ENCODE measurements at regions not wholly inside any gene's neighbourhood (a gene's known extent, or its start where the extent isn't known, plus 50 kb on each side); places are given as distances from the start of the nearest gene placed in this dataset.

- no peak for ATAC-seq (replicated peaks; ENCODE audit: extremely low read depth, poor library complexity, severe bottlenecking)
Measured at GRCh38 chr10:8563478-8563877, 509.0 kb downstream of the GATA3 start.

DNA sequence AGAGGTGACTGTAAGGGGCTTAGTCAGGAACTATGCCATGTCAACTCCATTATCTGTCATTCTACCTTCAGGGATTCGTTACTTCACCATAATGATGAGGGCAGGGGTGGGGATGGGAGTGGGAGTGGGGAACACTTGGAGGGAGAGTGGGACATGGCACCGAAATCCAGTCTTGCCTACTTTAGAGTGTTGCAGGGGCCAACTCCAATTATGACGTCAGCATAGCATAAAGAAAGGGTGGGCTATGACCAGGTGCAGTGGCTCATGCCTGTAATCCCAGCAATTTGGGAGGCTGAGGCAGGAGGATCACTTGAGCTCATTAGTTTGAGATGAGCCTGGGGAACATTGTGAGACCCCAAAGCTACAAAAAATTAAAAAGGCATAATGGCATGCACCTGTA, 512.2 kb downstream of the GATA3 start:
- H3K27ac Mint-ChIP-seq (ENCODE audit: low read depth) = no peak overlapping the region
- H3K27me3 Mint-ChIP-seq = peaks cover 75% of the 10 kb centered on the region
- no peaks in the 10 kb centered on the region for H3K9me3 Mint-ChIP-seq
- H3K36me3 Mint-ChIP-seq (ENCODE audit: insufficient read depth) = no peaks in the 10 kb centered on the region
- no peaks in the 10 kb centered on the region for H3K4me1 Mint-ChIP-seq
- DNase-seq (ENCODE audit: low spot score in 2 of 2) (no peak), ATAC-seq (replicated peaks; ENCODE audit: extremely low read depth, poor library complexity, severe bottlenecking) (no peak)
- no peak overlapping the region for H3K4me3 Mint-ChIP-seq

More at GRCh38 chr10:8563478-8563877, 509.0 kb downstream of the GATA3 start:
- H3K4me3 Mint-ChIP-seq = no peak overlapping the region
- H3K27ac Mint-ChIP-seq (ENCODE audit: low read depth) = no peak overlapping the region
- no peaks in the 10 kb centered on the region for H3K4me1 Mint-ChIP-seq
- peaks cover 76% of the 10 kb centered on the region for H3K27me3 Mint-ChIP-seq
- H3K36me3 Mint-ChIP-seq (ENCODE audit: insufficient read depth) = no peaks in the 10 kb centered on the region
- no peaks in the 10 kb centered on the region for H3K9me3 Mint-ChIP-seq
- no peak for DNase-seq (ENCODE audit: low spot score in 2 of 2)

- Mint-ChIP-seq H3K4me1 (no peaks in the 10 kb centered on the region), H3K27ac (ENCODE audit: low read depth) (no peak overlapping the region), H3K36me3 (ENCODE audit: insufficient read depth) (no peaks in the 10 kb centered on the region), H3K4me3 (no peak overlapping the region), H3K9me3 (no peaks in the 10 kb centered on the region), H3K27me3 (peaks cover 73% of the 10 kb centered on the region)
- DNase-seq (ENCODE audit: low spot score in 2 of 2) = no peak
- no peak for ATAC-seq (replicated peaks; ENCODE audit: extremely low read depth, poor library complexity, severe bottlenecking)
Measured at GRCh38 chr10:8568401-8568800, 513.9 kb downstream of the GATA3 start.

DNA sequence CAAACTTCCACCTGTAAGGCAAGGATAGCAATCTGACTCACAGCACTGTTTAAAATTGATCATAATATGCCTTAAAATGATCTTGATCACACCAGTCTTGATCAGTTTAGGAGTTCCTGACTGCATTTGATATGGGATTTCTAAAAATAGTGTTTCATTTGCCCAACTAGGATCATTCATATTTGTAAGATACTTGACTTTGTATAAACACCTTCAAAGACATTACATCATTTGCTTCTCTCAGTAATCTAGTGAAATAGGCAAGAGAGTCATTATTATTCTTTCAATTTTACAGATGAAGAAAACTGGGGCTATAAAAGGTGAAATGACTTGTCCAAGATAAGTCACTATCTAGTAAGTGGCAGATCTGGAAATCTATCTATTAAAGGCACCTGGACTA, 521.1 kb downstream of the GATA3 start:
- ATAC-seq (replicated peaks; ENCODE audit: extremely low read depth, poor library complexity, severe bottlenecking) (no peak), DNase-seq (ENCODE audit: low spot score in 2 of 2) (no peak)
- H3K4me1 Mint-ChIP-seq = no peaks in the 10 kb centered on the region
- H3K4me3 Mint-ChIP-seq = no peak overlapping the region
- no peaks in the 10 kb centered on the region for H3K36me3 Mint-ChIP-seq (ENCODE audit: insufficient read depth)
- H3K27ac Mint-ChIP-seq (ENCODE audit: low read depth) = no peak overlapping the region
- H3K27me3 Mint-ChIP-seq = peaks cover 42% of the 10 kb centered on the region
- H3K9me3 Mint-ChIP-seq = no peaks in the 10 kb centered on the region

- Mint-ChIP-seq H3K4me3 (no peak overlapping the region), H3K9me3 (no peaks in the 10 kb centered on the region), H3K36me3 (ENCODE audit: insufficient read depth) (no peaks in the 10 kb centered on the region), H3K27me3 (peaks cover 37% of the 10 kb centered on the region), H3K27ac (ENCODE audit: low read depth) (no peak overlapping the region), H3K4me1 (no peaks in the 10 kb centered on the region)
- DNase-seq (ENCODE audit: low spot score in 2 of 2) = no peak
- ATAC-seq (replicated peaks; ENCODE audit: extremely low read depth, poor library complexity, severe bottlenecking) = no peak
Measured at GRCh38 chr10:8576281-8576680, 521.8 kb downstream of the GATA3 start.

- Mint-ChIP-seq H3K27me3 (peaks cover 37% of the 10 kb centered on the region), H3K4me3 (no peak overlapping the region), H3K27ac (ENCODE audit: low read depth) (no peak overlapping the region), H3K9me3 (no peaks in the 10 kb centered on the region), H3K36me3 (ENCODE audit: insufficient read depth) (no peaks in the 10 kb centered on the region), H3K4me1 (no peaks in the 10 kb centered on the region)
- no peak for ATAC-seq (replicated peaks; ENCODE audit: extremely low read depth, poor library complexity, severe bottlenecking)
- no peak for DNase-seq (ENCODE audit: low spot score in 2 of 2)
Measured at GRCh38 chr10:8576911-8577310, 522.4 kb downstream of the GATA3 start.

- Mint-ChIP-seq H3K27me3 (peaks cover 37% of the 10 kb centered on the region), H3K9me3 (no peaks in the 10 kb centered on the region), H3K36me3 (ENCODE audit: insufficient read depth) (no peaks in the 10 kb centered on the region), H3K27ac (ENCODE audit: low read depth) (no peak overlapping the region), H3K4me1 (no peaks in the 10 kb centered on the region), H3K4me3 (no peak overlapping the region)
- DNase-seq (ENCODE audit: low spot score in 2 of 2) = no peak
- no peak for ATAC-seq (replicated peaks; ENCODE audit: extremely low read depth, poor library complexity, severe bottlenecking)
Measured at GRCh38 chr10:8577686-8578085, 523.2 kb downstream of the GATA3 start.

DNA sequence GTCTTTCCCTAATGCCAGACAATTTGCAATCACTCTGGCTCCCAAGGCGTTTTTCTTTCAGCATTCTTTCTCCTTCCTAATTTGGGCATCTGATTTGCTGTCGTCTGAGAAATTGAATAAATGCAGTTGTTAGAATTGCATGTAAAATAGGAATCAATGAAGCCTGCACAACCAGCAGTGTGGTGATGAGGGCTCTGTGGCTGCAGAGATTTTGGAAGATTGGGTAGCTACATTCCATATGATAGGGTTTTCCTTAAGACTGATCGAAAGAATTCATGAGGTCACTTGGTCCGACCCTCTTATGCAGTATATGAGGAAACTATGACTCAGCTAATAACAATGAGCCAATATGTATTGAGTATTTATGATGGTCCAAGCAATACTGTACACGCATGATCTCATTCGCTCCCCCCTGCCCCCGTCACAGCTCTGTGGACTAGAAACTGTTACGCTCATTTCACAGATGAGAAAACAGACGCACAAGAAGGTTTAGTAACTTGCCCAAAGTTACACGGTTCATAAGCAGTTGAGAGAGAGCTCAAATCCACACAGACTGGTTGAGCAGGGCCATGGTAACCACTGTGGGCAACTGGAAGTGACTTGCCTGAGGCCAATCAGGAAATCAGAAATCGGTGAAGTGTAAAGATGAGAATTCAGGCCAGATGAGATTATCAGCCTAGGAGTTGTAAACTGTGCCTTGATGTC, 527.2 kb downstream of the GATA3 start:
- Mint-ChIP-seq H3K27ac (ENCODE audit: low read depth) (no peak overlapping the region), H3K36me3 (ENCODE audit: insufficient read depth) (no peaks in the 10 kb centered on the region), H3K9me3 (no peaks in the 10 kb centered on the region), H3K27me3 (peaks cover 38% of the 10 kb centered on the region), H3K4me1 (no peaks in the 10 kb centered on the region), H3K4me3 (no peak overlapping the region)
- ATAC-seq (replicated peaks; ENCODE audit: extremely low read depth, poor library complexity, severe bottlenecking) (no peak), DNase-seq (ENCODE audit: low spot score in 2 of 2) (no peak)

GRCh38 chr10:8583096-8583495, 528.6 kb downstream of the GATA3 start:
- H3K27ac Mint-ChIP-seq (ENCODE audit: low read depth) = no peak overlapping the region
- no peaks in the 10 kb centered on the region for H3K9me3 Mint-ChIP-seq
- peaks cover 53% of the 10 kb centered on the region for H3K27me3 Mint-ChIP-seq
- no peak overlapping the region for H3K4me3 Mint-ChIP-seq
- no peaks in the 10 kb centered on the region for H3K36me3 Mint-ChIP-seq (ENCODE audit: insufficient read depth)
- no peaks in the 10 kb centered on the region for H3K4me1 Mint-ChIP-seq
- ATAC-seq (replicated peaks; ENCODE audit: extremely low read depth, poor library complexity, severe bottlenecking) (no peak), DNase-seq (ENCODE audit: low spot score in 2 of 2) (no peak)

DNA sequence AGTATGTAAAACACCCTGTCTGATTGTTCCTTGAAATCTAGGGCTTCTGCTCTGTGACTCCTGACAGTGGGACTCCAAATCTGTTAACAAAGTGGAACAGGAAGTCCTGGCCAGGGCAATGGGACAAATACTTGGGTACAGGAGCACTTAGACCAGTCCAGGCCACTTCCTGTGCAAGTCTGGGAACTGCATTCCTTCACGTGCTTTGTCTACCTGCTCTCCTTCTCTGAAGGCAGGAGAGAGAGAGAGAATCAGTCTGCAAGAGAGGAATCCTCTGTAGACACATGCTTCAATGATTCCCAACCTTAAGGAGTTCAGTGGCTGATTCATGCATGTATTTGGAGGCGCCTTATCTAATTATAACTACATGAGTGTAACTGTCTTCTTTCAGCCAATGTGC, 530.2 kb downstream of the GATA3 start:
- no peak for ATAC-seq (replicated peaks; ENCODE audit: extremely low read depth, poor library complexity, severe bottlenecking)

GRCh38 chr10:8586504-8586903, 532.0 kb downstream of the GATA3 start:
- Mint-ChIP-seq H3K27ac (ENCODE audit: low read depth) (no peak overlapping the region), H3K9me3 (no peaks in the 10 kb centered on the region), H3K4me1 (no peaks in the 10 kb centered on the region), H3K27me3 (peaks cover 79% of the 10 kb centered on the region), H3K4me3 (no peak overlapping the region), H3K36me3 (ENCODE audit: insufficient read depth) (no peaks in the 10 kb centered on the region)
- no peak for ATAC-seq (replicated peaks; ENCODE audit: extremely low read depth, poor library complexity, severe bottlenecking)
- DNase-seq (ENCODE audit: low spot score in 2 of 2) = no peak

More for the DNA sequence above, 530.2 kb downstream of the GATA3 start:
- H3K4me1 Mint-ChIP-seq = no peaks in the 10 kb centered on the region
- H3K9me3 Mint-ChIP-seq = no peaks in the 10 kb centered on the region
- no peak overlapping the region for H3K4me3 Mint-ChIP-seq
- no peak for DNase-seq (ENCODE audit: low spot score in 2 of 2)
- no peaks in the 10 kb centered on the region for H3K36me3 Mint-ChIP-seq (ENCODE audit: insufficient read depth)
- peaks cover 66% of the 10 kb centered on the region for H3K27me3 Mint-ChIP-seq
- H3K27ac Mint-ChIP-seq (ENCODE audit: low read depth) = no peak overlapping the region

GRCh38 chr10:8588135-8588534, 533.6 kb downstream of the GATA3 start:
- H3K27me3 Mint-ChIP-seq = peaks cover 74% of the 10 kb centered on the region
- no peaks in the 10 kb centered on the region for H3K9me3 Mint-ChIP-seq

GRCh38 chr10:8590518-8590917, 536.0 kb downstream of the GATA3 start:
- no peaks in the 10 kb centered on the region for H3K36me3 Mint-ChIP-seq (ENCODE audit: insufficient read depth)
- DNase-seq (ENCODE audit: low spot score in 2 of 2) (no peak), ATAC-seq (replicated peaks; ENCODE audit: extremely low read depth, poor library complexity, severe bottlenecking) (no peak)
- H3K4me1 Mint-ChIP-seq = no peaks in the 10 kb centered on the region
- no peak overlapping the region for H3K27ac Mint-ChIP-seq (ENCODE audit: low read depth)
- no peaks in the 10 kb centered on the region for H3K9me3 Mint-ChIP-seq
- H3K27me3 Mint-ChIP-seq = peaks cover 50% of the 10 kb centered on the region
- H3K4me3 Mint-ChIP-seq = no peak overlapping the region

More at GRCh38 chr10:8588135-8588534, 533.6 kb downstream of the GATA3 start:
- Mint-ChIP-seq H3K36me3 (ENCODE audit: insufficient read depth) (no peaks in the 10 kb centered on the region), H3K4me1 (no peaks in the 10 kb centered on the region), H3K4me3 (no peak overlapping the region), H3K27ac (ENCODE audit: low read depth) (no peak overlapping the region)
- no peak for ATAC-seq (replicated peaks; ENCODE audit: extremely low read depth, poor library complexity, severe bottlenecking)
- no peak for DNase-seq (ENCODE audit: low spot score in 2 of 2)
